Natural killer cell treated with Interleukin-12 subunit alpha and Interleukin-12 subunit beta and Interleukin-15 and Interleukin-18, amount 100 ng/mL, for 72 hours (primary cell): ENCODE measurements at regions not wholly inside any gene's neighbourhood (a gene's known extent, or its start where the extent isn't known, plus 50 kb on each side); places are given as distances from the start of the nearest gene placed in this dataset.

ENCODE experiments used
- ATAC-seq, 2 donors: fragments of 150-1000 bp; cut with Tn5 transposase in 1 of 2; sonication (Bioruptor Pico), chemical (Tn5 transposase) in 1 of 2; 2 replicates each; pipeline ENCODE4 v1.10.0; 2021
- DNase-seq: peaks from one replicate; pipeline ENCODE4 v3.0.0; 2022; ENCODE audit warnings: low spot score
- H3K27ac Mint-ChIP-seq, 2 donors: 1 replicate in 1 of 2; 2 replicates in 1 of 2; pipeline ENCODE4 v1.8.0; 2022; ENCODE audit warnings: mixed read lengths in 2 of 2, mild to moderate bottlenecking in 1 of 2, moderate library complexity in 1 of 2
- H3K27me3 Mint-ChIP-seq, 2 donors: 1 replicate in 1 of 2; 2 replicates in 1 of 2; pipeline ENCODE4 v1.8.0; 2022; ENCODE audit warnings: mixed read lengths in 2 of 2
- H3K36me3 Mint-ChIP-seq: one replicate; pipeline ENCODE4 v1.8.0; 2022; ENCODE audit warnings: mixed read lengths
- H3K4me1 Mint-ChIP-seq, 2 donors: 1 replicate in 1 of 2; 2 replicates in 1 of 2; pipeline ENCODE4 v1.8.0; 2022; ENCODE audit warnings: low read depth in 2 of 2, mixed read lengths in 2 of 2, mild to moderate bottlenecking in 1 of 2
- H3K4me3 Mint-ChIP-seq: one replicate; pipeline ENCODE4 v1.8.0; 2022; ENCODE audit warnings: mixed read lengths
- H3K9me3 Mint-ChIP-seq: 2 replicates; pipeline ENCODE4 v1.8.0; 2022; ENCODE audit warnings: mixed read lengths

DNA sequence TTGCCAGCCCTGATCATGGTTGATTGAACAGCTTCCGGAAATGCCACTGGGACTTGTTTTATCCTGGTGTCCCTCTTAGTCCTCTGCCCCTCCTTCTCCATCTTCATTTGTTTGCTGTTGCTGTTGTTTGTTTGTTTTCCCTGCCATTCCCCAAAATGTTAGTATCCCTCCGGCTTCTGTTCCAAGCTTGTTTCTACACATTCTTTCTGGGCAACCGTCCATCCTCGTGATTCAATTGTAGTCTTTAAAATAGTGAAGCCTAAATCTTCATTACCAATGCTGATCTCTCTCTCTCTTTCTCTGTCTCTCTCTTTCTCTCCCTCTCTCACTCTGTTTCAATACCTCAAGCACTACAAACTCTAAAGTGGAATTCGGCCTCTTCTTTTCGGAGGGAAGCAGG, 649.3 kb upstream of the ARGLU1 start:
- Mint-ChIP-seq H3K4me3 (no peak overlapping the region), H3K27ac (no peak overlapping the region), H3K9me3 (no peaks in the 10 kb centered on the region), H3K36me3 (no peaks in the 10 kb centered on the region), H3K4me1 (no peaks in the 10 kb centered on the region), H3K27me3 (peaks cover 2 to 5% of the 10 kb centered on the region in 2 donors)
- DNase-seq, result no peak
- ATAC-seq, result no peak

DNA sequence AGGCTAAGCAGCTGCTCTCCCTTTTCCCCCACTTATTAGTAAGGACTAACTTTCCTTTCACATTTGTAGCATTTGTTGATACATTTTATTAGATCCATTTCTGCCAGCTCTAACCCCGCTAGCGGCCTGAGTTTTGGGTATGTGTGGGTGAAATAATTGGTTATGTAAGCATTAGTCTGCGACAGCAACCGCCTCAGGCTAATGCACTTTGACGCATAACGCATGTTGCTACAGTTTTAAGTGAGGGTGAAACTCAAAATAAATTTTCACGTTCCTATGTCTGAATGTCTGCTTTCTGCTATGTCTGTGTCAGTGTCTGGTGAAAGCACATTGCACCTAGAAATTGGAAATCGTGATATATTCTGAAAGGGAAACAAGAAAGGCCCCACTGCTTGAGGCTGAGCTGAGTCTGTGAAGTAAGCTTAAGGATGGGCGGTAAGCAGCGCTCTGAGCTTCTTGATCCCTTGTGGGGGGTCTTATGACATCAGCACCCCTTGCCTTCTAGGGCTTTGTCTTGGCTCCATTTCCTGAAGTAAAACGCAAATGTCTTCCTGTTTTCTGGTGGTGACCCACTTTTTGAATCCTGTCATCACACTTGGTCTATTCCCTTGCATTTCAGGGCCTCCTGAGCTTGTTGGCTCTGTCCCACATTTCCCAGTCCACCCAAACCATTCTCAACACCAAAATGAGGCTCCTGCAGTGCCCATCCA, 648.3 kb upstream of the ARGLU1 start:
- no peaks in the 10 kb centered on the region for H3K4me1 Mint-ChIP-seq
- H3K36me3 Mint-ChIP-seq, result no peaks in the 10 kb centered on the region
- H3K27ac Mint-ChIP-seq, result no peak overlapping the region
- DNase-seq (no peak), ATAC-seq (no peak)
- H3K4me3 Mint-ChIP-seq, result no peak overlapping the region
- no peaks in the 10 kb centered on the region for H3K9me3 Mint-ChIP-seq
- peaks cover 2 to 5% of the 10 kb centered on the region in 2 donors for H3K27me3 Mint-ChIP-seq

DNA sequence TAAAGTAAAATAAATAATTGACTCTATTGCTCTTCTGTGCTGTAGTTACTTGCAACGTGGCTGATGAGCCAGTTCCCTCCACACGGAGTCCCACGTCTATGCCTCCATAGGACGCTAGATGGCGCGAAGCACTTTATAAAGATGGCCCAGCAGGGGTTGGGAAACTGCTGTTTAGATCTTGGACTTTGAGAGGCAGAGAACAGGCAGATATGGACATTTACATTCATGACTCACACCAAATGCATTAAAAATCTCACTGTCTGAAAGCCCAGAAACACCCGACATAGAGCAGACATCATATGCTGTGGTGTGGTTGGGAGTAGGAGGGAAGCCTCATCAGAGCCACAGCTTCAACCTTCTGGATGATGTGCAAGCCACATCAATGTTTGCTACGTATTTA, 643.1 kb upstream of the ARGLU1 start:
- H3K9me3 Mint-ChIP-seq, result no peaks in the 10 kb centered on the region
- no peak overlapping the region for H3K27ac Mint-ChIP-seq
- no peaks in the 10 kb centered on the region for H3K27me3 Mint-ChIP-seq
- no peaks in the 10 kb centered on the region for H3K36me3 Mint-ChIP-seq
- ATAC-seq (no peak), DNase-seq (no peak)
- H3K4me1 Mint-ChIP-seq, result no peaks in the 10 kb centered on the region
- H3K4me3 Mint-ChIP-seq, result no peak overlapping the region

DNA sequence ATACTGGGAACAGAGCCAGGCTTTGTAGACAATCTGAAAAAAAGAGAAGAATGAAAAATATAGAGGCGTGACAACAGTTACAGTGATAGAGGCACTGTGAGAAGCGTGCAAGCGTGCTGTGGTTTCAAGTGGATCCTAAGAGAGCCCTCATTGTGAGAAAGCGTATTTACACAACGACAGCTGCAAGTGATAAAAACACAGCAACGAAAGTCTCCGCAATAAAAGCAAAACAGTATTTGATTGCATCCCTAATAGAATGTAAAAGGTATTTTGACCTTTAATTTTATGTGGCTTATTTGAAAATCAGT, 642.7 kb upstream of the ARGLU1 start:
- Mint-ChIP-seq H3K27me3 (no peaks in the 10 kb centered on the region), H3K27ac (no peak overlapping the region), H3K4me3 (no peak overlapping the region), H3K4me1 (no peaks in the 10 kb centered on the region), H3K36me3 (no peaks in the 10 kb centered on the region), H3K9me3 (no peaks in the 10 kb centered on the region)
- ATAC-seq (no peak), DNase-seq (no peak)

DNA sequence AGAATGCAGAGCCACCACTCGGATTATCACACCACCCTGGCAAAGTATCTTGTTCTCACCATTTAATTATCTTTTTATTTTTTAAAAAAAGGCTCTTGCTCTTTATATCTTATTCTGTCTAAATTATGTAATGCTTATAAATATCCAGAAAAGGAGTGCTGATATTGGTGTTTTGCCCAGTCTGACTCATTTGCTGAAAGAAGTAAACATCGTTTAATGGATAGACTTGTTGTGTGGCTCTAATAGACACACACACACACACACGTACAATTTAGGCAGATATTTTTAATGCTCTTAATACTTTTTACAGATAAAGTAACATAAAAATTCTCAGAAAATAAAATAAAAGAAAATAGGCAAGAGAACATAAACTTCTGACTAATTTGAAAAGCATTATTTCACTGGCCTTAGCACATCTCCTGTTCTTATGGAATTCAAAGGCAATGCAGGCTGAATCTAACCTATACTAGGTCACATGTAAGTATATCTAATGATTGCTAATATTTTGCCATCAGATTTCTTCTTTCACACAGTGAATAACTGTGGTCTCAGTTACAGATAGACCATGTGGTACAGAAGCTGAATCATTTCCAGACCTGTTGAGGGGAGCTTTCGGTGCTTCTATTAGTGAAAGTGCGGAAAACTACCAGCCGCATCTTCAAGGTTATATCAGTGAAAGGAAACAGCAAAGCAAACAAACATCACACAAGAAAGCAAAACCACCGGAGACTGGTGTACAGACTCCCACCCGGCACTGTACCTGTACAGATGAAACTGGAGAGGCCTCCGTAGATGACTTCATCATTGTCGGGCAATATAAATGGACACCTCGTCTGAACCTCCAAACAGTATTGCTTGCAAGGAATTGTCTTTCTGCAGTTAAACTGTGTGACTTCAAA, 642.1 kb upstream of the ARGLU1 start:
- no peak for ATAC-seq
- no peaks in the 10 kb centered on the region for H3K4me1 Mint-ChIP-seq
- no peak overlapping the region for H3K27ac Mint-ChIP-seq
- H3K36me3 Mint-ChIP-seq, result no peaks in the 10 kb centered on the region
- H3K4me3 Mint-ChIP-seq, result no peak overlapping the region
- no peaks in the 10 kb centered on the region for H3K9me3 Mint-ChIP-seq
- H3K27me3 Mint-ChIP-seq, result no peaks in the 10 kb centered on the region
- no peak for DNase-seq

DNA sequence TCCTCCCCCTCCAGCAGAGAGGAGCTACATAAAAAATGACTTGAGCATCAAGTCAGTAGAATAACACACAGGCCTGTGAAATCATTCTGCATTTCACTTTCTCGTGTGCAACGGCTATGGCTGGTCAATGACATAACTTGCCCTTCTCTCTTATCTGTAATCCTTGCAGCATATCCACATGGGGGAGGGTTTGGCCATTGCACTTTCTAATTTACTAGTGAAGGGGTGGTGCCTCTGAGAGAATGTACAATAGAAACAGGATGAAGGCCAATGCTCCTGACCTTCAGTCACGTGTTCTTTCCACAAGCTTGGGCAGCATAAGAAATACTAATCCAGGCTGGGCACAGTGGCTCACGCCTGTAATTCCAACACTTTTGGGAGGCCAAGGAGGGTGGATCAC, 641.0 kb upstream of the ARGLU1 start:
- Mint-ChIP-seq H3K36me3 (no peaks in the 10 kb centered on the region), H3K27me3 (no peaks in the 10 kb centered on the region), H3K27ac (no peak overlapping the region), H3K9me3 (no peaks in the 10 kb centered on the region), H3K4me1 (no peaks in the 10 kb centered on the region), H3K4me3 (no peak overlapping the region)
- DNase-seq, result no peak
- no peak for ATAC-seq

DNA sequence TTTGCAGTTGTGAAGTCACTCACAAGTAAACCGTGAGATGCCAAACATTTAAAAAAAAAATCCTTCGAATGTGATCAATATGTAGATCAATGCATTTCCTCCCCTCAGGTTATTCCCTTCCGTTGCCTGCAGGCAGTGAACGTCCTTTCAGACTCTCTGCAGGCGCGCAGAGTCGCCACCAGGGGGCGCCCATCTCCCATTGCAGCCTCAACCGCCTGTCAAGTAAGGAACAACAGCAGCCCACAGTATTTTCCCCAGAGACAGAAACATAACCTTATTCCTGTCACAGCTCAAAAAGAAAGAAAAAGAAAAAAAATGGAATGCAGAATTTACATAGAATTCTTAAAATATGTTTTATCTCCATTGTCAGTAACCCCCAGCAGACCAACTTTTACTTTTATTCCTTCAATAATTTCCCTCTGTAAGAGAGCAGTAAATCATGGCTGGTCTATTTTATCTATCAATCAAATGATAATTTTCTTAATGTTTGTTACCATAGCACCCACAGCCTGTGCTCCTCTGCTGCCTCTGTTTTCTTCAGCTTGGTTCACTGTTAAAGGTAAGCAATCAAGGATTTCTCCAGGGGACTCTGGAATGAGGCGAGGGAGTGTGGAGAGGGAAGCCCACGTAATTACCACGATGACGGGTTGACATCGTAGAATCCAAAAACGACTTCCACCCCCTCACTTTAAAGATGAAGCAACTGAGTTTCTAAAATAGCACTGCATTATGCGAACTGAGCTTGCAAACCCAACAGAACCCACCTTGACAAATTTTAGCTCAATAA, 637.6 kb upstream of the ARGLU1 start:
- no peaks in the 10 kb centered on the region for H3K4me1 Mint-ChIP-seq
- no peaks in the 10 kb centered on the region for H3K9me3 Mint-ChIP-seq
- ATAC-seq (peak; percentile 59 to 65), DNase-seq (peak; percentile 64)
- H3K27me3 Mint-ChIP-seq, result no peaks in the 10 kb centered on the region
- H3K36me3 Mint-ChIP-seq, result no peaks in the 10 kb centered on the region
- H3K27ac Mint-ChIP-seq, result no peak overlapping the region
- no peak overlapping the region for H3K4me3 Mint-ChIP-seq

DNA sequence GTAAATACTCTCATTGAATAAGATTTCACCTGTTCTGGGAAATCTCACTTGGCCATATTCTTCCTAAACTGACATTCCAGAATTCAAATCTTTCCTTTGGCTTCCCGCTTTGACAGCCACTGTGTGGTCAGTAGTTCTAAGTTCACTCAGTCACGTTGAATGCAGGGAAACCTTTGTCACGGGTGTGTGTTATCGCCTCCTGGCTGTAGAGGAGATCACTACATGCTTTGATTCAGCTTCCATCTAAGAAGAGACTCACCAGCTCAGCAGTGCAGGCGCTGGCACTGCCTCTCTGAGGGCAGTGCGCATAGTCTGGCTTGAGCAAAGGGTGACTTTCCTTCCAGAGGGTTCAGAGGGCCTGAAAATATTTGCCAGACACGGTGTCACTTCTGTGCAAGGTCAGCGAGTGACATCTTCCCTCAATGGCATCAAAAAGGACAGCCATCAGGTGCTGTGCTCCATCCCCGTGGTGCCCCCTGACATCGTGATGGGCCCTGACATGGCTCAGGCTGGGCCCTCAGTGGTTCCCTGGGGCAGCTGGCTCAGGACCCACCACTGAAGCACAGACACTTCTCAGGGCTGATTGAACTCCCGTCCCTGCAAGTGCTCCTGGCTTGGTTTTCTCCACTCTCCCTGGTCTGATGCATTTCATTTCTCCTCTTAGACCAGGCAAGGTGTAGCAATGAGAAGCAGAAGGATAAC, 635.4 kb upstream of the ARGLU1 start:
- H3K36me3 Mint-ChIP-seq, result no peaks in the 10 kb centered on the region
- H3K9me3 Mint-ChIP-seq, result peaks cover 5% of the 10 kb centered on the region
- no peak overlapping the region for H3K4me3 Mint-ChIP-seq
- ATAC-seq, result peak in 1 of 2 donors; percentile 13
- no peaks in the 10 kb centered on the region for H3K27me3 Mint-ChIP-seq
- H3K27ac Mint-ChIP-seq, result no peak overlapping the region
- H3K4me1 Mint-ChIP-seq, result no peaks in the 10 kb centered on the region
- no peak for DNase-seq

DNA sequence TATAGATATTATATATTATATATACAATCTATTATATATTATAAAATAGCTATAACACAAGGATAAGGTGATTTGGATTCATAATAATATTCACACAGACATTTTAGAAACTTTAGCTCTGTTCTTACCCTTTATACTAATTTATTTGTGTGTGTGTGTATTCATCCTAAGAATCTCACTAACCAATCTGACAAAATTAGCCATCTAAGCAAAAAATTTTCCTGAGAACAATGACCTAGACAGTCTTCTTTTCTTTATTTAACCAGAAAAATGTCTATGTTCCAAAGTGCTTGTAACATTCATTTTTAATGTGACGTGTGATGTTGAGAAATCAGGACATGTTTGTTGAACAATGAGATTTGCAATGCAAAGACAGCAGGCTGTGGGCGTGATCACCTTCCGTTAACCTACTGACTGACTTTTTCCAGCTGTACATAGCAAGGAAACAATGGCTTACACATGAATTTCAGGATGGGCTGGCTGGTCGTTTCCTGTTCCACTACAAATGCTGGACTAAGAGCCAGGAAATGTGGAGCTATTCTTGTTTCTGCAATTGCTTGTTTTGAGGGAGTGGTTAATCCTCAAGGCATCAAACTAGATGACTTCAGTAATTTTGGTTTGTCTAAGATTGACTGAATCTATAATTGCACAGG, 634.6 kb upstream of the ARGLU1 start:
- H3K27me3 Mint-ChIP-seq, result no peaks in the 10 kb centered on the region
- H3K4me1 Mint-ChIP-seq, result no peaks in the 10 kb centered on the region
- ATAC-seq (no peak), DNase-seq (no peak)
- H3K36me3 Mint-ChIP-seq, result no peaks in the 10 kb centered on the region
- H3K9me3 Mint-ChIP-seq, result peaks cover 6% of the 10 kb centered on the region
- H3K4me3 Mint-ChIP-seq, result no peak overlapping the region
- H3K27ac Mint-ChIP-seq, result no peak overlapping the region

DNA sequence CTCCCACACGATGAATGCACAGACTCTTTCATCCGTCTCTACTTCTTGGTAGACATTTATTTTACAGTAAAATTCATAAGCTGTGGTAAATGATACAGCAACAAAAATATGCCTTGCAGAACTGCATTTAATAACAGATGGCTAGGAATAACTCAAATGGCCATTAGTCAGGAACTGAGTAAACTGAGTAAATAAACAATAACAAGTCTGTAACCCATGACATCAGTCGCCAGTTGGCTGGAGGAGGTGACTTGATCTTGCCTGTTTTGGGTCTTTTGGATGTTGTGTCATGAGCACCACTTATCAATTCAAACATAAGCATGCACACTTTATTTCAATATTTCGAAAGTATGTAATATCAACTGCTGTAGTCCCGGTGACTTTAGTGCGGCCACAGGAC, 632.6 kb upstream of the ARGLU1 start:
- Mint-ChIP-seq H3K4me1 (no peaks in the 10 kb centered on the region), H3K27ac (no peak overlapping the region), H3K9me3 (peaks cover 13% of the 10 kb centered on the region), H3K4me3 (no peak overlapping the region), H3K36me3 (no peaks in the 10 kb centered on the region), H3K27me3 (no peaks in the 10 kb centered on the region)
- ATAC-seq (no peak), DNase-seq (no peak)

DNA sequence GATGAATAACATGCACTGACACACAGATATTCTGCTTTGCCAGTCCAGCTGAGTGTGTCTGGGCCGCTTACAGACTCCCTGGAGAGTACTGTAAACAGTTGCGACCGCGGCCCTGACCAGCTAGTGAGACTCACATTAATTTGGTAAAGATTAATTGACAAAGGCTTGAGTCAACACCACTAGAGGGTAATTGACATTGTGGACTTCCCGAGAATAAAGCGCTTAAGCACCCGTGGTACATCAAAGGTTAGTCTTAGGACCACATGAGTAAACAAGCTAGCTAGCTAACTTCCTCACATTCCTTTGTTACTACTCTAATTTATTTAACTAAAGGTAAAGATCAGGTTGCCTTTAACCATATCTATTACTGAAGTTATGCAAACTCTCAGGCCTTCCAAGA, 624.4 kb upstream of the ARGLU1 start:
- DNase-seq (no peak), ATAC-seq (no peak)
- no peaks in the 10 kb centered on the region for H3K27me3 Mint-ChIP-seq
- H3K4me1 Mint-ChIP-seq, result no peaks in the 10 kb centered on the region
- H3K4me3 Mint-ChIP-seq, result no peak overlapping the region
- H3K9me3 Mint-ChIP-seq, result peaks cover 7% of the 10 kb centered on the region
- H3K27ac Mint-ChIP-seq, result no peak overlapping the region
- no peaks in the 10 kb centered on the region for H3K36me3 Mint-ChIP-seq

DNA sequence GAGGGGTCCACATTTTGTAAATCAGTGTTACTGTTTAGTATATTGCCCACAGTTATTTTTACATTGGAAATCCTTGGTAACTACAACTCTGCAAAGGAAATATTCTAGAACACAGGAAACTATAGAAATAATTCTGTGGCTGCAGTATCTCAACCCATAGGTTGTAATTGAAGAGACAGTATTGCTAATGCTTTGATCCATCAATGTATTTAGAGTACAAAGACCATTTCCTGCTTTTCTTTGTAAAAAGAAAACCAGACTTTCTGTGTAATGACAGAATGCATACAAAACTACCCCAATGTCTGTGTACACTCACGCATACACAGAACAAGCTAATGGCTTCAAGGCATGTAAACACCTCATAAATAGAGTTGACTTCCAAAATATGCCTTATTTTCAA, 622.1 kb upstream of the ARGLU1 start:
- Mint-ChIP-seq H3K27me3 (no peaks in the 10 kb centered on the region), H3K36me3 (no peaks in the 10 kb centered on the region), H3K9me3 (peaks cover 6% of the 10 kb centered on the region), H3K4me1 (no peaks in the 10 kb centered on the region), H3K27ac (no peak overlapping the region), H3K4me3 (no peak overlapping the region)
- ATAC-seq, result no peak
- DNase-seq, result no peak

DNA sequence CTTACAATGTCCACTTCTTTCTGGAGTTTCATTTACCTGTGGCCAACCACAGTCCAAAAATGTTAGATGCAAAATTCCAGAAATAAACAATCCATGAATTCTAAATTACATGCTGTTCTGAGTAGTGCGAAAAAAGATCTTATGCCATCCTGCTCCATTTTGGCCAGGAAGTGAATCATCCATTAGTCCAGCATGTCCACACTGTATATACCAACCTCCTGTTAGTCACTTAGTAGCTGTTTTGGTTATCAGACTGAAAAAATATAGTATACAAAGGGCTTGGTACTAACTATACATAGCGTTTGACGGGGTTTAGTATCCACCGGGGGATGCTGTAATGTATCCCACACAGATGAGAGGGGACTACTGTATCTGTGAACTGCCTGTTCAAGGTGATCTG, 618.0 kb upstream of the ARGLU1 start:
- no peak overlapping the region for H3K4me3 Mint-ChIP-seq
- no peaks in the 10 kb centered on the region for H3K4me1 Mint-ChIP-seq

More for the DNA sequence above, 618.0 kb upstream of the ARGLU1 start:
- Mint-ChIP-seq H3K27me3 (no peaks in the 10 kb centered on the region), H3K27ac (no peak overlapping the region), H3K9me3 (peaks cover 6% of the 10 kb centered on the region), H3K36me3 (no peaks in the 10 kb centered on the region)
- DNase-seq (no peak), ATAC-seq (no peak)
